ENCODE measurements at regions not wholly inside any gene's neighbourhood (a gene's known extent, or its start where the extent isn't known, plus 50 kb on each side); places are given as distances from the start of the nearest gene placed in this dataset.

- ATAC-seq (ENCODE audit: low read depth) (no peak), DNase-seq (no peak)
- Histone ChIP-seq H3K27ac (ENCODE audit: insufficient read depth, low read length) (no peak overlapping the region), H3K4me1 (ENCODE audit: control insufficient read depth, insufficient read depth, low read length) (no peaks in the 10 kb centered on the region), H3K4ac (ENCODE audit: low read depth, low read length) (no peak overlapping the region), H3K18ac (ENCODE audit: low read depth, low read length) (no peak overlapping the region), H2AFZ (replicated peaks; ENCODE audit: low read length, poor library complexity) (no peak overlapping the region), H3K9ac (ENCODE audit: low read depth, low read length) (no peak overlapping the region), H3K56ac (ENCODE audit: extremely low read depth, insufficient read depth, low read length) (no peak overlapping the region), H3K14ac (replicated peaks; ENCODE audit: low read depth, low read length) (no peak overlapping the region), H2AK9ac (replicated peaks; ENCODE audit: low read depth, low read length, poor library complexity) (no peak overlapping the region), H3K27me3 (ENCODE audit: control insufficient read depth, insufficient read depth, low read length) (no peaks in the 10 kb centered on the region), H2BK120ac (ENCODE audit: low read depth, low read length) (no peak overlapping the region), H2BK15ac (ENCODE audit: low read depth, low read length) (no peak overlapping the region), H4K8ac (ENCODE audit: low read depth in 2 of 2, low read length in 2 of 2) (no peak overlapping the region), H2BK5ac (ENCODE audit: low read depth, low read length, poor library complexity, severe bottlenecking) (no peak overlapping the region), H2BK20ac (ENCODE audit: low read depth, low read length) (no peak overlapping the region), H3K23ac (ENCODE audit: low read depth, low read length) (no peak overlapping the region), H3K36me3 (ENCODE audit: control insufficient read depth, insufficient read depth, low read length) (no peaks in the 10 kb centered on the region), H3K4me3 (ENCODE audit: insufficient read depth, low read depth, low read length) (no peak overlapping the region), H2AK5ac (ENCODE audit: low read depth, low read length) (no peak overlapping the region), H3K79me1 (ENCODE audit: low read depth in 1 of 2, low read length in 2 of 2) (no peaks in the 10 kb centered on the region), H4K20me1 (ENCODE audit: insufficient read depth, low read length) (no peaks in the 10 kb centered on the region), H3K4me2 (ENCODE audit: low read depth, low read length) (no peak overlapping the region), H3K9me3 (ENCODE audit: control insufficient read depth, insufficient read depth, low read length) (no peaks in the 10 kb centered on the region), H4K5ac (ENCODE audit: low read depth, low read length) (no peak overlapping the region), H4K91ac (ENCODE audit: insufficient read depth, low read depth, low read length) (no peak overlapping the region), H3K9me1 (ENCODE audit: insufficient read depth, low read length) (no peaks in the 10 kb centered on the region)
- dilution Hi-C loops (cut with HindIII; ENCODE audit: low sequenced_read_pairs, unreplicated experiment): no loop called here
- ChIA-PET CTCF (no interaction called here), POLR2A (ENCODE audit: unreplicated experiment) (no interaction called here)
- TF ChIP-seq RCOR1 (IDR thresholded peaks at IDR 0.05; ENCODE audit: insufficient replicate concordance, low read length) (no peak), RAD21 (IDR thresholded peaks at IDR 0.05; ENCODE audit: low read length) (no peak), BHLHE40 (IDR thresholded peaks at IDR 0.05; ENCODE audit: low read depth, low read length) (no peak), CTCF (conservative IDR thresholded peaks at IDR 0.05; ENCODE audit: low read depth, low read length) (no peak), FOS (IDR thresholded peaks at IDR 0.05; ENCODE audit: low read depth, low read length) (no peak), POLR2A (IDR thresholded peaks at IDR 0.05; ENCODE audit: low read depth, low read length) (no peak), USF2 (IDR thresholded peaks at IDR 0.05; ENCODE audit: low read depth, low read length) (no peak), ELK1 (IDR thresholded peaks at IDR 0.05; ENCODE audit: borderline replicate concordance, low read depth, low read length) (no peak), MAZ (IDR thresholded peaks at IDR 0.05; ENCODE audit: borderline replicate concordance, low read depth, low read length) (no peak)
- BruUV-seq (replicated peaks): no TSS peak
- WGBS, 2 experiments (ENCODE audit: extremely low coverage in 2 of 2, insufficient read length in 1 of 2): no CpG with 5 or more reads among the region's 1 CpG
- in situ Hi-C loops (cut with MboI; ENCODE audit: low sequenced_read_pairs): no loop called here
- intact Hi-C loops (cut with micrococcal nuclease): no loop called here
These were observed 812.8 kb upstream of the NUDT12 start for GRCh38 chr5:104375345-104375744.

Data from IMR-90 (cell line).